AG04450 (cell line): ENCODE measurements at regions not wholly inside any gene's neighbourhood (a gene's known extent, or its start where the extent isn't known, plus 50 kb on each side); places are given as distances from the start of the nearest gene placed in this dataset.

Experiments
- CTCF ChIA-PET: fragments of 300-600, 350-600 bp; formaldehyde crosslinking; extraction: SDS; loops from one replicate; lab custom pipeline; 2022; ENCODE audit warnings: antibody characterized with exemption, inconsistent platforms; lab: Charles Lee
- POLR2A ChIA-PET: fragments of 350-600 bp; formaldehyde crosslinking; extraction: SDS; loops from one replicate; lab custom pipeline; 2021; ENCODE audit warnings: antibody characterized with exemption, inconsistent platforms; lab: Yijun Ruan, JAX
- DNase-seq: peaks from one replicate; pipeline ENCODE4 v3.0.0-alpha.2; 2011; ENCODE audit warnings: low read depth, low spot score
- H3K27ac ChIP-seq: one replicate; pipeline ENCODE4 v1.5.1; 2012; ENCODE audit warnings: low read depth, low read length, control low read depth
- H3K27me3 ChIP-seq: one replicate; pipeline ENCODE4 v1.6.0; 2012; ENCODE audit warnings: low read length; ENCODE audit not compliant: control insufficient read depth, insufficient read depth
- H3K4me3 ChIP-seq: 2 replicates; pipeline ENCODE4 v1.5.1; 2011; ENCODE audit warnings: mild to moderate bottlenecking, low read depth, low read length, control low read depth
- H3K9me3 ChIP-seq: 2 replicates; pipeline ENCODE4 v1.5.1; 2012; ENCODE audit warnings: low read length; ENCODE audit not compliant: control insufficient read depth, insufficient read depth
- CTCF ChIP-seq: IDR thresholded peaks from 2 replicates; pipeline ENCODE4 v1.5.1; 2011; ENCODE audit warnings: low read depth, low read length, control low read depth, inconsistent platforms

GRCh38 chr4:57475424-57475823, 365.2 kb upstream of the IGFBP7 start:
- H3K27ac ChIP-seq, result no peak overlapping the region
- POLR2A ChIA-PET, result no interaction called here
- H3K9me3 ChIP-seq, result no peaks in the 10 kb centered on the region
- H3K4me3 ChIP-seq, result no peak overlapping the region
- no peaks in the 10 kb centered on the region for H3K27me3 ChIP-seq
- CTCF ChIA-PET, result no interaction called here
- TF ChIP-seq CTCF, result no peak
- no peak for DNase-seq

- Histone ChIP-seq H3K9me3 (no peaks in the 10 kb centered on the region), H3K4me3 (no peak overlapping the region), H3K27ac (no peak overlapping the region), H3K27me3 (no peaks in the 10 kb centered on the region)
- DNase-seq, result no peak
- no peak for TF ChIP-seq CTCF
- ChIA-PET POLR2A (no interaction called here), CTCF (no interaction called here)
Observed at GRCh38 chr4:57465321-57466056, 355.3 kb upstream of the IGFBP7 start.

GRCh38 chr4:57462843-57463242, 352.7 kb upstream of the IGFBP7 start:
- TF ChIP-seq CTCF, result no peak
- no peak for DNase-seq
- Histone ChIP-seq H3K27me3 (no peaks in the 10 kb centered on the region), H3K27ac (no peak overlapping the region), H3K9me3 (no peaks in the 10 kb centered on the region), H3K4me3 (no peak overlapping the region)
- ChIA-PET CTCF (no interaction called here), POLR2A (no interaction called here)

- Histone ChIP-seq H3K9me3 (no peaks in the 10 kb centered on the region), H3K4me3 (no peak overlapping the region), H3K27me3 (no peaks in the 10 kb centered on the region), H3K27ac (no peak overlapping the region)
- CTCF ChIA-PET, result interaction anchor here (1.7 kb wide), 1 partner anchor 18 kb away, joined by 3 read pairs; no protein-coding TSS in a partner anchor
- DNase-seq, result no peak
- TF ChIP-seq CTCF, result no peak
- POLR2A ChIA-PET, result no interaction called here
Observed at GRCh38 chr4:57460967-57461366, 350.8 kb upstream of the IGFBP7 start.

GRCh38 chr4:57448901-57449300, 338.7 kb upstream of the IGFBP7 start:
- TF ChIP-seq CTCF, result no peak
- H3K9me3 ChIP-seq, result no peaks in the 10 kb centered on the region
- no peak for DNase-seq
- ChIA-PET CTCF (interaction anchor here (0.7 kb wide), 1 partner anchor 22 kb away, joined by 3 read pairs; no protein-coding TSS in a partner anchor), POLR2A (no interaction called here)
- no peaks in the 10 kb centered on the region for H3K27me3 ChIP-seq
- no peak overlapping the region for H3K27ac ChIP-seq
- H3K4me3 ChIP-seq, result no peak overlapping the region
